ENCODE measurements at regions not wholly inside any gene's neighbourhood (a gene's known extent, or its start where the extent isn't known, plus 50 kb on each side); places are given as distances from the start of the nearest gene placed in this dataset.

DNA sequence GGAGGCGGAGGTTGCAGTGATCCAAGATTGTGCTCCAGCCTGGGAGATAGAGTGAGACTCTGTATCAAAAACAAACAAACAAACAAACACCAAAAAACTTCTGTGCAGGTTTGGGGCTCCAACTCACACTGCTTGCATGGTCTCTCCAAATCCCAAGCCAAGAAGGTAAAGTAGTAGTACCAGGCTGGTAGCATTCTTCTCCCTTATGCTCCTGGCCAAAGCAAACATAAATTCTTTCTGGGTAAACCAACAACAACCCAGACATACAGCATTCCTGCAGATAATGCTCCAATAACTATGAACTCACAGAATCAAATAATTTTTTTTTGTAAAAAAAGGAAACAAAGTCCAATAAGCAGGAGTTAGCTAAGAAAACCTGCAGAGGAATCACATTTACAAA, 57.8 kb upstream of the KLHL31 start:
- TF ChIP-seq, protein P1, sequence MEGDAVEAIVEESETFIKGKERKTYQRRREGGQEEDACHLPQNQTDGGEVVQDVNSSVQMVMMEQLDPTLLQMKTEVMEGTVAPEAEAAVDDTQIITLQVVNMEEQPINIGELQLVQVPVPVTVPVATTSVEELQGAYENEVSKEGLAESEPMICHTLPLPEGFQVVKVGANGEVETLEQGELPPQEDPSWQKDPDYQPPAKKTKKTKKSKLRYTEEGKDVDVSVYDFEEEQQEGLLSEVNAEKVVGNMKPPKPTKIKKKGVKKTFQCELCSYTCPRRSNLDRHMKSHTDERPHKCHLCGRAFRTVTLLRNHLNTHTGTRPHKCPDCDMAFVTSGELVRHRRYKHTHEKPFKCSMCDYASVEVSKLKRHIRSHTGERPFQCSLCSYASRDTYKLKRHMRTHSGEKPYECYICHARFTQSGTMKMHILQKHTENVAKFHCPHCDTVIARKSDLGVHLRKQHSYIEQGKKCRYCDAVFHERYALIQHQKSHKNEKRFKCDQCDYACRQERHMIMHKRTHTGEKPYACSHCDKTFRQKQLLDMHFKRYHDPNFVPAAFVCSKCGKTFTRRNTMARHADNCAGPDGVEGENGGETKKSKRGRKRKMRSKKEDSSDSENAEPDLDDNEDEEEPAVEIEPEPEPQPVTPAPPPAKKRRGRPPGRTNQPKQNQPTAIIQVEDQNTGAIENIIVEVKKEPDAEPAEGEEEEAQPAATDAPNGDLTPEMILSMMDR (IDR thresholded peaks at IDR 0.05 in 2 of 3, conservative IDR thresholded peaks at IDR 0.05 in 1 of 3; ENCODE audit: insufficient read depth in 2 of 3, low read depth in 1 of 3, low read length in 3 of 3): no peak
- TF ChIP-seq HNRNPL (IDR thresholded peaks at IDR 0.05; ENCODE audit: low read depth, low read length): no peak
- TF ChIP-seq BRD4 (IDR thresholded peaks at IDR 0.05): no peak
- no peak for TF ChIP-seq FOXP1 (CRISPR knock-in tag; IDR thresholded peaks at IDR 0.05)
- TF ChIP-seq SOX6 (IDR thresholded peaks at IDR 0.05): no peak
- no peak for TF ChIP-seq ATF7 (IDR thresholded peaks at IDR 0.05)
- TF ChIP-seq, protein P2, sequence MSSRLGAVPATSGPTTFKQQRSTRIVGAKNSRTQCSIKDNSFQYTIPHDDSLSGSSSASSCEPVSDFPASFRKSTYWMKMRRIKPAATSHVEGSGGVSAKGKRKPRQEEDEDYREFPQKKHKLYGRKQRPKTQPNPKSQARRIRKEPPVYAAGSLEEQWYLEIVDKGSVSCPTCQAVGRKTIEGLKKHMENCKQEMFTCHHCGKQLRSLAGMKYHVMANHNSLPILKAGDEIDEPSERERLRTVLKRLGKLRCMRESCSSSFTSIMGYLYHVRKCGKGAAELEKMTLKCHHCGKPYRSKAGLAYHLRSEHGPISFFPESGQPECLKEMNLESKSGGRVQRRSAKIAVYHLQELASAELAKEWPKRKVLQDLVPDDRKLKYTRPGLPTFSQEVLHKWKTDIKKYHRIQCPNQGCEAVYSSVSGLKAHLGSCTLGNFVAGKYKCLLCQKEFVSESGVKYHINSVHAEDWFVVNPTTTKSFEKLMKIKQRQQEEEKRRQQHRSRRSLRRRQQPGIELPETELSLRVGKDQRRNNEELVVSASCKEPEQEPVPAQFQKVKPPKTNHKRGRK (tag; IDR thresholded peaks at IDR 0.05): no peak
- TF ChIP-seq CREM (IDR thresholded peaks at IDR 0.05; ENCODE audit: low read depth): no peak
- TF ChIP-seq ZNF589 (CRISPR knock-in tag; IDR thresholded peaks at IDR 0.05; ENCODE audit: low read depth): no peak
- TF ChIP-seq CEBPZ (IDR thresholded peaks at IDR 0.05; ENCODE audit: borderline replicate concordance, low read depth, low read length): no peak
- TF ChIP-seq SMAD1 (IDR thresholded peaks at IDR 0.05; ENCODE audit: low read depth, low read length, partially characterized antibody): no peak

All from K562 (cell line).